ENCODE measurements at regions not wholly inside any gene's neighbourhood (a gene's known extent, or its start where the extent isn't known, plus 50 kb on each side); places are given as distances from the start of the nearest gene placed in this dataset.

- no peak for DNase-seq
These were observed 181.3 kb downstream of the WDR11 start for GRCh38 chr10:121032460-121032859.

- peak in 1 of 3 donors; percentile 72 for DNase-seq
These were observed 182.2 kb downstream of the WDR11 start for GRCh38 chr10:121033366-121033765.

- DNase-seq = peak in 2 of 3 donors; percentile 63 to 80
These were observed 185.3 kb downstream of the WDR11 start for GRCh38 chr10:121036431-121036830.

GRCh38 chr10:121041499-121041898 is 190.3 kb downstream of the WDR11 start:
- no peak for DNase-seq

- DNase-seq = no peak
These were observed 190.7 kb downstream of the WDR11 start for GRCh38 chr10:121041906-121042305.

- no peak for DNase-seq
These were observed 191.2 kb downstream of the WDR11 start for GRCh38 chr10:121042342-121042741.

- peak in 1 of 3 donors; percentile 43 for DNase-seq
These were observed 192.1 kb downstream of the WDR11 start for GRCh38 chr10:121043124-121043849.

- DNase-seq = no peak
These were observed 197.6 kb downstream of the WDR11 start for GRCh38 chr10:121048749-121049148.

- DNase-seq = peak in 2 of 3 donors; percentile 27 to 45
These were observed 198.3 kb downstream of the WDR11 start for GRCh38 chr10:121049489-121049888.

GRCh38 chr10:121049923-121050322 is 198.8 kb downstream of the WDR11 start:
- no peak for DNase-seq

- DNase-seq = no peak
These were observed 200.0 kb downstream of the WDR11 start for GRCh38 chr10:121051171-121051570.

GRCh38 chr10:121051696-121052279 is 200.6 kb downstream of the WDR11 start:
- DNase-seq = no peak

- DNase-seq = no peak
These were observed 202.0 kb downstream of the WDR11 start for GRCh38 chr10:121053151-121053550.

- no peak for DNase-seq
These were observed 203.7 kb downstream of the WDR11 start for GRCh38 chr10:121054874-121055273.

- no peak for DNase-seq
These were observed 206.1 kb downstream of the WDR11 start for GRCh38 chr10:121057269-121057668.

GRCh38 chr10:121058082-121058481 is 206.9 kb downstream of the WDR11 start:
- DNase-seq = no peak

GRCh38 chr10:121059351-121059750 is 208.2 kb downstream of the WDR11 start:
- no peak for DNase-seq

- no peak for DNase-seq
These were observed 211.0 kb downstream of the WDR11 start for GRCh38 chr10:121062115-121062514.

GRCh38 chr10:121063744-121064143 is 212.6 kb downstream of the WDR11 start:
- no peak for DNase-seq

- DNase-seq = no peak
These were observed 213.3 kb downstream of the WDR11 start for GRCh38 chr10:121064491-121064890.

GRCh38 chr10:121065330-121065729 is 214.2 kb downstream of the WDR11 start:
- DNase-seq = no peak

- no peak for DNase-seq
These were observed 218.1 kb downstream of the WDR11 start for GRCh38 chr10:121069061-121069850.

All from muscle of back (tissue), 3 donors.